WTC11 (cell line): ENCODE measurements at regions not wholly inside any gene's neighbourhood (a gene's known extent, or its start where the extent isn't known, plus 50 kb on each side); places are given as distances from the start of the nearest gene placed in this dataset.

ENCODE experiments used
- CREB1 ChIP-seq: sonication (generic); formaldehyde crosslinking; IDR thresholded peaks from 2 replicates; pipeline ENCODE4 v1.8.0; 2023; ENCODE audit warnings: mild to moderate bottlenecking, missing genetic modification reagents
- ETV6 ChIP-seq: sonication (generic); formaldehyde crosslinking; IDR thresholded peaks from 2 replicates; pipeline ENCODE4 v1.8.1; 2022; ENCODE audit warnings: mild to moderate bottlenecking, missing genetic modification reagents
- GABPB1 ChIP-seq: sonication (generic); formaldehyde crosslinking; IDR thresholded peaks from 2 replicates; pipeline ENCODE4 v1.8.1; 2023; ENCODE audit warnings: mild to moderate bottlenecking, missing genetic modification reagents
- JUN ChIP-seq: sonication (generic); formaldehyde crosslinking; IDR thresholded peaks from 2 replicates; pipeline ENCODE4 v1.8.0; 2023; ENCODE audit warnings: mild to moderate bottlenecking, missing genetic modification reagents
- RELA ChIP-seq: sonication (generic); formaldehyde crosslinking; IDR thresholded peaks from 2 replicates; pipeline ENCODE4 v1.8.1; 2022; ENCODE audit warnings: missing genetic modification reagents, mild to moderate bottlenecking, borderline replicate concordance
- SP1 ChIP-seq: sonication (generic); formaldehyde crosslinking; conservative IDR thresholded peaks from 2 replicates; pipeline ENCODE4 v1.8.1; 2022; ENCODE audit warnings: missing genetic modification reagents
- ZBTB21 ChIP-seq: sonication (generic); formaldehyde crosslinking; IDR thresholded peaks from 2 replicates; pipeline ENCODE4 v1.8.1; 2023; ENCODE audit warnings: mild to moderate bottlenecking, missing genetic modification reagents, borderline replicate concordance
- ZNF317 ChIP-seq: sonication (generic); formaldehyde crosslinking; IDR thresholded peaks from 2 replicates; pipeline ENCODE4 v1.8.1; 2023; ENCODE audit warnings: low read depth, mild to moderate bottlenecking, moderate library complexity, missing genetic modification reagents, borderline replicate concordance
- TF ChIP-seq, protein P1 (sequence below): sonication (generic); formaldehyde crosslinking; IDR thresholded peaks from 2 replicates; pipeline ENCODE4 v1.8.1; 2023; ENCODE audit warnings: mild to moderate bottlenecking, missing genetic modification reagents, moderate library complexity
- TF ChIP-seq, protein P2 (sequence below): sonication (generic); formaldehyde crosslinking; IDR thresholded peaks from 2 replicates; pipeline ENCODE4 v1.8.1; 2023; ENCODE audit warnings: mild to moderate bottlenecking, moderate library complexity, missing genetic modification reagents
- TF ChIP-seq, protein P3 (sequence below): sonication (generic); formaldehyde crosslinking; IDR thresholded peaks from 2 replicates; pipeline ENCODE4 v1.8.0; 2022; ENCODE audit warnings: mild to moderate bottlenecking, missing genetic modification reagents
- TF ChIP-seq, protein P4 (sequence below): fragments of 200-600 bp; IDR thresholded peaks from 2 replicates; pipeline ENCODE4 v1.8.0; 2022; ENCODE audit warnings: antibody characterized with exemption
- TF ChIP-seq, protein P5 (sequence below): sonication (generic); formaldehyde crosslinking; IDR thresholded peaks from 2 replicates; pipeline ENCODE4 v1.8.1; 2023; ENCODE audit warnings: mild to moderate bottlenecking, missing genetic modification reagents, moderate library complexity
- TF ChIP-seq, protein P6 (sequence below): sonication (generic); formaldehyde crosslinking; IDR thresholded peaks from 2 replicates; pipeline ENCODE4 v1.8.1; 2022; ENCODE audit warnings: low read depth, missing genetic modification reagents, borderline replicate concordance

DNA sequence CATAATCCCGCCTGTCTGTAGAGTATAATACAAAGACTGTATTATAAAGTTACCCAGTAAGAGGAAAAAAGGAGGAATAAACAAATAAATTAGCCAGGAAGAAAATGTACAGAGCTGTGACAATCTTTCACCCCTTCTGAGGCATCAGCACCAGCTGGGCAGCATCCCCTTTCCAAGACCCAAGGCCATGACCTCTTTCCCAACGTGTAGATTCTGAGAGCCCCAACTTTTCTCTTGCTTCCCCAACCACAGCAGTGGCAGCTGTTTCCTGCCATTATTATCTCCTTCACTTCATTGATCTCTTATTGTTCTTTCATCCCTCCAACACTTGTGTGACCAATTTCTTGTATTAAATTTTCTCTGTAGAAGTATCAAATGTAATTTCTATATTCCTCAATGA is 101.6 kb downstream of the BBS10 start:
- TF ChIP-seq CREB1 (CRISPR knock-in tag) (no peak), SP1 (no peak), GABPB1 (CRISPR knock-in tag) (no peak), ETV6 (CRISPR knock-in tag) (no peak), ZBTB21 (CRISPR knock-in tag) (no peak), ZNF317 (no peak), RELA (CRISPR knock-in tag) (no peak), JUN (CRISPR knock-in tag) (no peak)
- TF ChIP-seq, protein P1, sequence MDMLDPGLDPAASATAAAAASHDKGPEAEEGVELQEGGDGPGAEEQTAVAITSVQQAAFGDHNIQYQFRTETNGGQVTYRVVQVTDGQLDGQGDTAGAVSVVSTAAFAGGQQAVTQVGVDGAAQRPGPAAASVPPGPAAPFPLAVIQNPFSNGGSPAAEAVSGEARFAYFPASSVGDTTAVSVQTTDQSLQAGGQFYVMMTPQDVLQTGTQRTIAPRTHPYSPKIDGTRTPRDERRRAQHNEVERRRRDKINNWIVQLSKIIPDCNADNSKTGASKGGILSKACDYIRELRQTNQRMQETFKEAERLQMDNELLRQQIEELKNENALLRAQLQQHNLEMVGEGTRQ (CRISPR knock-in tag), result no peak
- TF ChIP-seq, protein P2, sequence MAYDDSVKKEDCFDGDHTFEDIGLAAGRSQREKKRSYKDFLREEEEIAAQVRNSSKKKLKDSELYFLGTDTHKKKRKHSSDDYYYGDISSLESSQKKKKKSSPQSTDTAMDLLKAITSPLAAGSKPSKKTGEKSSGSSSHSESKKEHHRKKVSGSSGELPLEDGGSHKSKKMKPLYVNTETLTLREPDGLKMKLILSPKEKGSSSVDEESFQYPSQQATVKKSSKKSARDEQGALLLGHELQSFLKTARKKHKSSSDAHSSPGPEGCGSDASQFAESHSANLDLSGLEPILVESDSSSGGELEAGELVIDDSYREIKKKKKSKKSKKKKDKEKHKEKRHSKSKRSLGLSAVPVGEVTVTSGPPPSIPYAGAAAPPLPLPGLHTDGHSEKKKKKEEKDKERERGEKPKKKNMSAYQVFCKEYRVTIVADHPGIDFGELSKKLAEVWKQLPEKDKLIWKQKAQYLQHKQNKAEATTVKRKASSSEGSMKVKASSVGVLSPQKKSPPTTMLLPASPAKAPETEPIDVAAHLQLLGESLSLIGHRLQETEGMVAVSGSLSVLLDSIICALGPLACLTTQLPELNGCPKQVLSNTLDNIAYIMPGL, result no peak
- TF ChIP-seq, protein P3, sequence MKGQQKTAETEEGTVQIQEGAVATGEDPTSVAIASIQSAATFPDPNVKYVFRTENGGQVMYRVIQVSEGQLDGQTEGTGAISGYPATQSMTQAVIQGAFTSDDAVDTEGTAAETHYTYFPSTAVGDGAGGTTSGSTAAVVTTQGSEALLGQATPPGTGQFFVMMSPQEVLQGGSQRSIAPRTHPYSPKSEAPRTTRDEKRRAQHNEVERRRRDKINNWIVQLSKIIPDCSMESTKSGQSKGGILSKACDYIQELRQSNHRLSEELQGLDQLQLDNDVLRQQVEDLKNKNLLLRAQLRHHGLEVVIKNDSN, result no peak
- TF ChIP-seq, protein P4, sequence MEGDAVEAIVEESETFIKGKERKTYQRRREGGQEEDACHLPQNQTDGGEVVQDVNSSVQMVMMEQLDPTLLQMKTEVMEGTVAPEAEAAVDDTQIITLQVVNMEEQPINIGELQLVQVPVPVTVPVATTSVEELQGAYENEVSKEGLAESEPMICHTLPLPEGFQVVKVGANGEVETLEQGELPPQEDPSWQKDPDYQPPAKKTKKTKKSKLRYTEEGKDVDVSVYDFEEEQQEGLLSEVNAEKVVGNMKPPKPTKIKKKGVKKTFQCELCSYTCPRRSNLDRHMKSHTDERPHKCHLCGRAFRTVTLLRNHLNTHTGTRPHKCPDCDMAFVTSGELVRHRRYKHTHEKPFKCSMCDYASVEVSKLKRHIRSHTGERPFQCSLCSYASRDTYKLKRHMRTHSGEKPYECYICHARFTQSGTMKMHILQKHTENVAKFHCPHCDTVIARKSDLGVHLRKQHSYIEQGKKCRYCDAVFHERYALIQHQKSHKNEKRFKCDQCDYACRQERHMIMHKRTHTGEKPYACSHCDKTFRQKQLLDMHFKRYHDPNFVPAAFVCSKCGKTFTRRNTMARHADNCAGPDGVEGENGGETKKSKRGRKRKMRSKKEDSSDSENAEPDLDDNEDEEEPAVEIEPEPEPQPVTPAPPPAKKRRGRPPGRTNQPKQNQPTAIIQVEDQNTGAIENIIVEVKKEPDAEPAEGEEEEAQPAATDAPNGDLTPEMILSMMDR, result no peak
- TF ChIP-seq, protein P5, sequence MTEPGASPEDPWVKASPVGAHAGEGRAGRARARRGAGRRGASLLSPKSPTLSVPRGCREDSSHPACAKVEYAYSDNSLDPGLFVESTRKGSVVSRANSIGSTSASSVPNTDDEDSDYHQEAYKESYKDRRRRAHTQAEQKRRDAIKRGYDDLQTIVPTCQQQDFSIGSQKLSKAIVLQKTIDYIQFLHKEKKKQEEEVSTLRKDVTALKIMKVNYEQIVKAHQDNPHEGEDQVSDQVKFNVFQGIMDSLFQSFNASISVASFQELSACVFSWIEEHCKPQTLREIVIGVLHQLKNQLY, result no peak
- TF ChIP-seq, protein P6, sequence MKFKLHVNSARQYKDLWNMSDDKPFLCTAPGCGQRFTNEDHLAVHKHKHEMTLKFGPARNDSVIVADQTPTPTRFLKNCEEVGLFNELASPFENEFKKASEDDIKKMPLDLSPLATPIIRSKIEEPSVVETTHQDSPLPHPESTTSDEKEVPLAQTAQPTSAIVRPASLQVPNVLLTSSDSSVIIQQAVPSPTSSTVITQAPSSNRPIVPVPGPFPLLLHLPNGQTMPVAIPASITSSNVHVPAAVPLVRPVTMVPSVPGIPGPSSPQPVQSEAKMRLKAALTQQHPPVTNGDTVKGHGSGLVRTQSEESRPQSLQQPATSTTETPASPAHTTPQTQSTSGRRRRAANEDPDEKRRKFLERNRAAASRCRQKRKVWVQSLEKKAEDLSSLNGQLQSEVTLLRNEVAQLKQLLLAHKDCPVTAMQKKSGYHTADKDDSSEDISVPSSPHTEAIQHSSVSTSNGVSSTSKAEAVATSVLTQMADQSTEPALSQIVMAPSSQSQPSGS, result no peak
